Coronary artery (tissue), 2 donors: ENCODE measurements at regions not wholly inside any gene's neighbourhood (a gene's known extent, or its start where the extent isn't known, plus 50 kb on each side); places are given as distances from the start of the nearest gene placed in this dataset.

Experiments
- DNase-seq: peaks from one replicate; pipeline ENCODE4 v3.0.0-alpha.2; 2017; ENCODE audit warnings: low spot score
- H3K27ac ChIP-seq, 2 donors: fragments of 200-600 bp; sonication (generic); one replicate each; pipeline ENCODE4 v1.5.1; 2016 to 2019
- H3K4me3 ChIP-seq: fragments of 200-600 bp; sonication (generic); 2 replicates; pipeline ENCODE4 v1.5.1; 2016; ENCODE audit warnings: mild to moderate bottlenecking, moderate library complexity
- CTCF ChIP-seq: fragments of 200-600 bp; sonication (generic); IDR thresholded peaks from one replicate; pipeline ENCODE4 v1.5.1; 2019; ENCODE audit warnings: antibody characterized with exemption

GRCh38 chr13:73231471-73231870, 172.7 kb downstream of the KLF5 start:
- H3K27ac ChIP-seq: no peak overlapping the region
- no peak overlapping the region for H3K4me3 ChIP-seq
- DNase-seq: no peak
- no peak for TF ChIP-seq CTCF

- no peak overlapping the region for H3K4me3 ChIP-seq
- no peak for TF ChIP-seq CTCF
- no peak overlapping the region for H3K27ac ChIP-seq
- no peak for DNase-seq
Observed at GRCh38 chr13:73230716-73231115, 171.9 kb downstream of the KLF5 start.

GRCh38 chr13:73228546-73228945, 169.7 kb downstream of the KLF5 start:
- no peak for DNase-seq
- Histone ChIP-seq H3K4me3 (no peak overlapping the region), H3K27ac (no peak overlapping the region)
- no peak for TF ChIP-seq CTCF

- no peak for TF ChIP-seq CTCF
- no peak for DNase-seq
- no peak overlapping the region for H3K4me3 ChIP-seq
- no peak overlapping the region for H3K27ac ChIP-seq
Observed at GRCh38 chr13:73225990-73226389, 167.2 kb downstream of the KLF5 start.

- TF ChIP-seq CTCF: no peak
- Histone ChIP-seq H3K27ac (no peak overlapping the region), H3K4me3 (no peak overlapping the region)
- DNase-seq: no peak
Observed at GRCh38 chr13:73224703-73225102, 165.9 kb downstream of the KLF5 start.

- no peak for TF ChIP-seq CTCF
- no peak overlapping the region for H3K4me3 ChIP-seq
- no peak overlapping the region for H3K27ac ChIP-seq
- DNase-seq: no peak
Observed at GRCh38 chr13:73223372-73223781, 164.6 kb downstream of the KLF5 start.

- TF ChIP-seq CTCF: no peak
- no peak for DNase-seq
- H3K27ac ChIP-seq: no peak overlapping the region
- H3K4me3 ChIP-seq: no peak overlapping the region
Observed at GRCh38 chr13:73222627-73223305, 164.0 kb downstream of the KLF5 start.
